IMR-90 (cell line): ENCODE measurements at regions not wholly inside any gene's neighbourhood (a gene's known extent, or its start where the extent isn't known, plus 50 kb on each side); places are given as distances from the start of the nearest gene placed in this dataset.

ENCODE experiments used
- ATAC-seq: fragments of 200-7000 bp; cut with Tn5 transposase; 2 replicates; pipeline ENCODE4 v1.9.1; 2020; ENCODE audit warnings: low read depth, mild to moderate bottlenecking, moderate library complexity
- BruUV-seq: library from RNA; stranded (reverse); fragments of 400-500 nt; replicated peaks from 2 replicates; lab custom pipeline; 2021; lab: Mats Ljungman, UMichigan
- CTCF ChIA-PET: fragments of 300-600 bp; formaldehyde crosslinking; extraction: SDS; loops from one replicate; lab custom pipeline; 2021; ENCODE audit warnings: antibody characterized with exemption; lab: Yijun Ruan, JAX
- POLR2A ChIA-PET: fragments of 300-600 bp; sonication (Branson Sonifier 250); formaldehyde crosslinking; loops from one replicate; lab custom pipeline; 2022; ENCODE audit warnings: antibody characterized with exemption; ENCODE audit not compliant: unreplicated experiment; lab: Charles Lee
- DNase-seq: peaks from one replicate; pipeline ENCODE4 v3.0.0; 2013
- H2AFZ ChIP-seq: replicated peaks from 2 replicates; pipeline ENCODE3; 2013; ENCODE audit warnings: low read length, mild to moderate bottlenecking; ENCODE audit not compliant: poor library complexity
- H2AK5ac ChIP-seq: 2 replicates; pipeline ENCODE4 v1.6.1; 2013; ENCODE audit warnings: low read depth, low read length, inconsistent platforms
- H2AK9ac ChIP-seq: replicated peaks from 2 replicates; pipeline ENCODE3; 2013; ENCODE audit warnings: mild to moderate bottlenecking, low read depth, low read length, moderate library complexity; ENCODE audit not compliant: poor library complexity
- H2BK120ac ChIP-seq: 2 replicates; pipeline ENCODE4 v1.6.1; 2013; ENCODE audit warnings: low read depth, low read length, inconsistent platforms
- H2BK15ac ChIP-seq: 3 replicates; pipeline ENCODE4 v1.6.1; 2013; ENCODE audit warnings: low read depth, low read length, inconsistent platforms
- H2BK20ac ChIP-seq: 2 replicates; pipeline ENCODE4 v1.6.1; 2013; ENCODE audit warnings: low read depth, mild to moderate bottlenecking, inconsistent platforms, low read length, moderate library complexity
- H2BK5ac ChIP-seq: 2 replicates; pipeline ENCODE4 v1.6.1; 2013; ENCODE audit warnings: mild to moderate bottlenecking, low read depth, low read length, inconsistent platforms; ENCODE audit not compliant: poor library complexity, severe bottlenecking
- H3K14ac ChIP-seq: replicated peaks from 2 replicates; pipeline ENCODE4 v1.6.1; 2013; ENCODE audit warnings: low read depth, low read length, inconsistent platforms
- H3K18ac ChIP-seq: 2 replicates; pipeline ENCODE4 v1.6.1; 2013; ENCODE audit warnings: low read depth, low read length, control low read depth
- H3K23ac ChIP-seq: 2 replicates; pipeline ENCODE4 v1.6.1; 2013; ENCODE audit warnings: low read depth, low read length, inconsistent platforms
- H3K27ac ChIP-seq: 2 replicates; pipeline ENCODE4 v1.5.1; 2013; ENCODE audit warnings: mild to moderate bottlenecking, control low read depth, low read length; ENCODE audit not compliant: insufficient read depth
- H3K27me3 ChIP-seq: 2 replicates; pipeline ENCODE4 v1.6.1; 2013; ENCODE audit warnings: low read length; ENCODE audit not compliant: control insufficient read depth, insufficient read depth
- H3K36me3 ChIP-seq: 2 replicates; pipeline ENCODE4 v1.6.1; 2013; ENCODE audit warnings: low read length, mixed read lengths; ENCODE audit not compliant: control insufficient read depth, insufficient read depth
- H3K4ac ChIP-seq: 2 replicates; pipeline ENCODE4 v1.6.1; 2013; ENCODE audit warnings: low read depth, low read length, inconsistent platforms
- H3K4me1 ChIP-seq: 2 replicates; pipeline ENCODE4 v1.6.1; 2013; ENCODE audit warnings: low read length, mixed read lengths; ENCODE audit not compliant: control insufficient read depth, insufficient read depth
- H3K4me2 ChIP-seq: 2 replicates; pipeline ENCODE4 v1.6.1; 2013; ENCODE audit warnings: low read depth, mild to moderate bottlenecking, control low read depth, low read length, moderate library complexity
- H3K4me3 ChIP-seq: 2 replicates; pipeline ENCODE4 v1.5.1; 2013; ENCODE audit warnings: low read depth, mild to moderate bottlenecking, control low read depth, low read length, moderate library complexity; ENCODE audit not compliant: insufficient read depth
- H3K56ac ChIP-seq: 2 replicates; pipeline ENCODE4 v1.6.1; 2013; ENCODE audit warnings: low read length, inconsistent platforms; ENCODE audit not compliant: insufficient read depth; ENCODE audit errors: extremely low read depth
- H3K79me1 ChIP-seq, 2 experiments: 2 replicates each; pipeline ENCODE4 v1.6.1; 2013; ENCODE audit warnings: low read length in 2 of 2, inconsistent platforms in 1 of 2, low read depth in 1 of 2
- H3K9ac ChIP-seq: 2 replicates; pipeline ENCODE4 v1.6.1; 2013; ENCODE audit warnings: low read depth, low read length, control low read depth
- H3K9me1 ChIP-seq: 2 replicates; pipeline ENCODE4 v1.6.1; 2013; ENCODE audit warnings: low read length, inconsistent platforms; ENCODE audit not compliant: insufficient read depth
- H3K9me3 ChIP-seq: 2 replicates; pipeline ENCODE4 v1.6.1; 2013; ENCODE audit warnings: low read length; ENCODE audit not compliant: control insufficient read depth, insufficient read depth
- H4K20me1 ChIP-seq: 2 replicates; pipeline ENCODE4 v1.6.1; 2013; ENCODE audit warnings: low read length, inconsistent platforms; ENCODE audit not compliant: insufficient read depth
- H4K5ac ChIP-seq: 2 replicates; pipeline ENCODE4 v1.6.1; 2013; ENCODE audit warnings: mild to moderate bottlenecking, low read depth, low read length, control low read depth
- H4K8ac ChIP-seq, 2 experiments: 2 replicates each; pipeline ENCODE4 v1.6.1; 2013; ENCODE audit warnings: low read depth in 2 of 2, low read length in 2 of 2, control low read depth in 1 of 2, inconsistent platforms in 1 of 2
- H4K91ac ChIP-seq: 2 replicates; pipeline ENCODE4 v1.6.1; 2013; ENCODE audit warnings: low read depth, low read length, inconsistent platforms; ENCODE audit not compliant: insufficient read depth
- BHLHE40 ChIP-seq: fragments of 150-350 bp; IDR thresholded peaks from 2 replicates; pipeline ENCODE4 v1.6.1; 2016; ENCODE audit warnings: mild to moderate bottlenecking, low read depth, low read length
- CEBPB ChIP-seq: IDR thresholded peaks from 2 replicates; pipeline ENCODE4 v1.6.1; 2012; ENCODE audit warnings: low read depth, low read length, improper control_type of control experiment
- CHD1 ChIP-seq: IDR thresholded peaks from 2 replicates; pipeline ENCODE4 v1.6.1; 2012; ENCODE audit warnings: low read depth, low read length, improper control_type of control experiment
- CTCF ChIP-seq: conservative IDR thresholded peaks from 2 replicates; pipeline ENCODE4 v1.5.1; 2012; ENCODE audit warnings: mild to moderate bottlenecking, low read depth, low read length, improper control_type of control experiment
- FOS ChIP-seq: fragments of 150-350 bp; IDR thresholded peaks from 2 replicates; pipeline ENCODE4 v1.6.1; 2016; ENCODE audit warnings: low read depth, low read length
- MAFK ChIP-seq: IDR thresholded peaks from 2 replicates; pipeline ENCODE4 v1.6.1; 2012; ENCODE audit warnings: low read depth, low read length, improper control_type of control experiment
- MXI1 ChIP-seq: IDR thresholded peaks from 2 replicates; pipeline ENCODE4 v1.6.1; 2012; ENCODE audit warnings: low read depth, mild to moderate bottlenecking, low read length, moderate library complexity, borderline replicate concordance
- NFE2L2 ChIP-seq: fragments of 150-350 bp; IDR thresholded peaks from 2 replicates; pipeline ENCODE4 v1.6.1; 2016; ENCODE audit warnings: low read depth, mild to moderate bottlenecking, low read length
- POLR2A ChIP-seq: IDR thresholded peaks from 2 replicates; pipeline ENCODE4 v1.6.1; 2012; ENCODE audit warnings: mild to moderate bottlenecking, low read depth, low read length
- RAD21 ChIP-seq: IDR thresholded peaks from 2 replicates; pipeline ENCODE4 v1.6.1; 2012; ENCODE audit warnings: low read length, improper control_type of control experiment
- RFX5 ChIP-seq: IDR thresholded peaks from 2 replicates; pipeline ENCODE4 v1.8.0; 2012; ENCODE audit warnings: low read depth, mild to moderate bottlenecking, low read length, moderate library complexity
- SMC3 ChIP-seq: fragments of 150-350 bp; IDR thresholded peaks from 2 replicates; pipeline ENCODE4 v1.6.1; 2016; ENCODE audit warnings: low read depth, mild to moderate bottlenecking, antibody characterized with exemption, low read length, moderate library complexity
- WGBS, 2 experiments: methylation state at CpG; one replicate each; pipeline versions ENCODE4 v1.1.5 to v1.1.7; 2013; ENCODE audit warnings: missing lambda C conversion rate in 2 of 2; ENCODE audit not compliant: insufficient read length in 1 of 2; ENCODE audit errors: extremely low coverage in 2 of 2; 5-methylcytosine and 5-hydroxymethylcytosine counted together
- dilution Hi-C: fragments of 300-500 bp; cut with HindIII; formaldehyde crosslinking; loops from one replicate; pipeline ENCODE4 v1.14.3; 2018; ENCODE audit warnings: low sequenced_read_pairs; ENCODE audit not compliant: unreplicated experiment
- in situ Hi-C: fragments of 300-500 bp; cut with MboI; formaldehyde crosslinking; loops from 3 replicates; pipeline ENCODE4 v1.14.3; 2019; ENCODE audit warnings: low sequenced_read_pairs, inconsistent platforms, mixed read lengths
- intact Hi-C: fragments of 100-400 bp; cut with micrococcal nuclease; formaldehyde crosslinking; loops from 2 replicates; pipeline ENCODE4 v1.10.0; 2022
- TF ChIP-seq, protein P1 (sequence below): fragments of 150-350 bp; IDR thresholded peaks from 2 replicates; pipeline ENCODE4 v1.6.1; 2016; ENCODE audit warnings: low read depth, mild to moderate bottlenecking, low read length, moderate library complexity, borderline replicate concordance
- TF ChIP-seq, protein P2 (sequence below): fragments of 150-350 bp; IDR thresholded peaks from 2 replicates; pipeline ENCODE4 v1.6.1; 2017; ENCODE audit warnings: mild to moderate bottlenecking, antibody characterized with exemption, low read length, low read depth

- Histone ChIP-seq H3K27me3 (no peaks in the 10 kb centered on the region), H4K91ac (no peak overlapping the region), H3K56ac (no peak overlapping the region), H3K9me3 (no peaks in the 10 kb centered on the region), H4K20me1 (no peaks in the 10 kb centered on the region), H3K36me3 (no peaks in the 10 kb centered on the region), H3K14ac (no peak overlapping the region), H3K4ac (no peak overlapping the region), H3K9ac (no peak overlapping the region), H3K18ac (no peak overlapping the region), H2BK120ac (no peak overlapping the region), H2AFZ (no peak overlapping the region), H2BK20ac (no peak overlapping the region), H2AK9ac (no peak overlapping the region), H3K9me1 (no peaks in the 10 kb centered on the region), H3K4me2 (no peak overlapping the region), H4K5ac (no peak overlapping the region), H3K27ac (no peak overlapping the region), H3K79me1 (no peaks in the 10 kb centered on the region), H3K4me3 (no peak overlapping the region), H2BK15ac (no peak overlapping the region), H3K4me1 (no peaks in the 10 kb centered on the region), H4K8ac (no peak overlapping the region), H2AK5ac (no peak overlapping the region), H3K23ac (no peak overlapping the region), H2BK5ac (no peak overlapping the region)
- TF ChIP-seq, protein P1, sequence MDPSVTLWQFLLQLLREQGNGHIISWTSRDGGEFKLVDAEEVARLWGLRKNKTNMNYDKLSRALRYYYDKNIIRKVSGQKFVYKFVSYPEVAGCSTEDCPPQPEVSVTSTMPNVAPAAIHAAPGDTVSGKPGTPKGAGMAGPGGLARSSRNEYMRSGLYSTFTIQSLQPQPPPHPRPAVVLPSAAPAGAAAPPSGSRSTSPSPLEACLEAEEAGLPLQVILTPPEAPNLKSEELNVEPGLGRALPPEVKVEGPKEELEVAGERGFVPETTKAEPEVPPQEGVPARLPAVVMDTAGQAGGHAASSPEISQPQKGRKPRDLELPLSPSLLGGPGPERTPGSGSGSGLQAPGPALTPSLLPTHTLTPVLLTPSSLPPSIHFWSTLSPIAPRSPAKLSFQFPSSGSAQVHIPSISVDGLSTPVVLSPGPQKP: no peak
- TF ChIP-seq, protein P2, sequence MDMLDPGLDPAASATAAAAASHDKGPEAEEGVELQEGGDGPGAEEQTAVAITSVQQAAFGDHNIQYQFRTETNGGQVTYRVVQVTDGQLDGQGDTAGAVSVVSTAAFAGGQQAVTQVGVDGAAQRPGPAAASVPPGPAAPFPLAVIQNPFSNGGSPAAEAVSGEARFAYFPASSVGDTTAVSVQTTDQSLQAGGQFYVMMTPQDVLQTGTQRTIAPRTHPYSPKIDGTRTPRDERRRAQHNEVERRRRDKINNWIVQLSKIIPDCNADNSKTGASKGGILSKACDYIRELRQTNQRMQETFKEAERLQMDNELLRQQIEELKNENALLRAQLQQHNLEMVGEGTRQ: no peak
- TF ChIP-seq CTCF (no peak), CEBPB (no peak), MXI1 (no peak), SMC3 (no peak), CHD1 (no peak), RAD21 (no peak), BHLHE40 (no peak), MAFK (no peak), FOS (no peak), NFE2L2 (no peak), RFX5 (no peak), POLR2A (no peak)
- in situ Hi-C loops: no loop called here
- DNase-seq: no peak
- CTCF ChIA-PET: no interaction called here
- dilution Hi-C loops: no loop called here
- WGBS, 2 experiments: no CpG with 5 or more reads among the region's 1 CpG
- POLR2A ChIA-PET: no interaction called here
- no TSS peak for BruUV-seq
- ATAC-seq: no peak
- intact Hi-C loops: no loop called here
These were observed 446.0 kb downstream of the MATN1 start for GRCh38 chr1:30277415-30277814.
